Stimulated activated CD4-positive, alpha-beta T cell treated with anti-CD3 and anti-CD28 coated beads, Interleukin-15, amount 100 ng/mL, for 24 hours (primary cell): ENCODE measurements at regions not wholly inside any gene's neighbourhood (a gene's known extent, or its start where the extent isn't known, plus 50 kb on each side); places are given as distances from the start of the nearest gene placed in this dataset.
A peak's percentile ranks its signal among the peaks of the same experiment; 100 is the strongest.

Experiments
- DNase-seq: peaks from one replicate; pipeline ENCODE4 v3.0.0-alpha.2; 2020

- no peak for DNase-seq
Measured at GRCh38 chr1:209318181-209319056, 265.1 kb upstream of the CAMK1G start.

GRCh38 chr1:209319057-209319432 lies 264.5 kb upstream of the CAMK1G start:
- no peak for DNase-seq

GRCh38 chr1:209319549-209319948 lies 264.0 kb upstream of the CAMK1G start:
- no peak for DNase-seq

GRCh38 chr1:209323743-209324142 lies 259.8 kb upstream of the CAMK1G start:
- DNase-seq = no peak

GRCh38 chr1:209324901-209325871 lies 258.3 kb upstream of the CAMK1G start:
- DNase-seq = no peak

GRCh38 chr1:209326076-209326475 lies 257.4 kb upstream of the CAMK1G start:
- no peak for DNase-seq

GRCh38 chr1:209326831-209327230 lies 256.7 kb upstream of the CAMK1G start:
- no peak for DNase-seq

GRCh38 chr1:209328196-209328595 lies 255.3 kb upstream of the CAMK1G start:
- DNase-seq = no peak

GRCh38 chr1:209335178-209335577 lies 248.3 kb upstream of the CAMK1G start:
- peak; percentile 23 for DNase-seq

- DNase-seq = no peak
Measured at GRCh38 chr1:209341146-209341545, 242.4 kb upstream of the CAMK1G start.

GRCh38 chr1:209341673-209342420 lies 241.7 kb upstream of the CAMK1G start:
- DNase-seq = no peak

- DNase-seq = no peak
Measured at GRCh38 chr1:209342441-209343175, 240.9 kb upstream of the CAMK1G start.

- no peak for DNase-seq
Measured at GRCh38 chr1:209343511-209343910, 240.0 kb upstream of the CAMK1G start.

- DNase-seq = no peak
Measured at GRCh38 chr1:209344156-209344555, 239.4 kb upstream of the CAMK1G start.

- no peak for DNase-seq
Measured at GRCh38 chr1:209349363-209350308, 233.9 kb upstream of the CAMK1G start.

GRCh38 chr1:209353053-209353452 lies 230.5 kb upstream of the CAMK1G start:
- DNase-seq = no peak

GRCh38 chr1:209354111-209354839 lies 229.2 kb upstream of the CAMK1G start:
- peak; percentile 70 for DNase-seq

GRCh38 chr1:209354840-209355165 lies 228.7 kb upstream of the CAMK1G start:
- DNase-seq = no peak

- no peak for DNase-seq
Measured at GRCh38 chr1:209355415-209355814, 228.1 kb upstream of the CAMK1G start.

GRCh38 chr1:209356976-209357377 lies 226.5 kb upstream of the CAMK1G start:
- no peak for DNase-seq
